ENCODE measurements at regions not wholly inside any gene's neighbourhood (a gene's known extent, or its start where the extent isn't known, plus 50 kb on each side); places are given as distances from the start of the nearest gene placed in this dataset.
"Not testable (repeated sequence)": the region's sequence is repeated elsewhere in the genome, so short reads cannot be mapped to it uniquely, and the experiment has no call there.

DNA sequence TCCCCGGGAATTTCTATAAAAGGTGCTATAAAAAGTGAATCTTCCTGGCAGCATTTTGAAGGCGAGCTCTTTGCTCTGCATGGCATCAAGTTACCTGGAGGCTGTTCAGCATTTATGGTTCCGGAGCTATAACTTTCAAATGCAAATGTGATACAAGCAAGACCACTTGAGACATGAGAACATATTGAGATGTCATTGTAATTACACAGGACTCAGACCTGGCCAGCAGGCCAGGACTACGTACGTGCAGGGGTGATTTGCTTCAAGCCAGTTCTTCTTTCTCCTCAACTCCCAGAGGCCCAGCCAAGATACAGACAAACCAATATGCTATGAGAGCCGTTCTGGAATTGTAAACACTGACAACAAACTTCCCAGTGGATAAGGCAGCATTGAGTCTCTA lies 227.4 kb upstream of the FAT3 start:
- intact Hi-C loops (cut with micrococcal nuclease; ENCODE audit: unreplicated experiment): no loop called here
- CTCF ChIA-PET: interaction anchor here (0.6 kb wide), 1 partner anchor 210 kb away, joined by 8 read pairs; no protein-coding TSS in a partner anchor

DNA sequence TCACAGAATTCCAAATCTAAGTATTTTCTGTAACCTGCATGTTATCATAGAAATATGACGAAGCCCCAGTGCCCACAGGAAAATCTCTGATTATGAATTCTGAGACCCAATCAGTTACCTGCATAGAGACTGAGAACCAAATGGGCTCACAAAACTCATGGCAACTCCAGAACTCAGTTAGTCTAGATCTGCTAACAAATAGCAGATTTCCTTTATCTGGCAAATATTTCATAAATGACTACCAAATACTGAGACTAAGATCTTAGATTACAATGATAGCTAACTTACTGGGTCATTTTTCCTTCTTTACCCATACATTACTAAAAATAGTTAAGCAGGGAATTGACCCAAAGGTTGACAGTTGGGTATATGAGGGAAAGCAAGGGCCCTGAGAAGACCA lies 228.1 kb upstream of the FAT3 start:
- BruUV-seq (replicated peaks): no TSS peak
- TF ChIP-seq, protein P1, sequence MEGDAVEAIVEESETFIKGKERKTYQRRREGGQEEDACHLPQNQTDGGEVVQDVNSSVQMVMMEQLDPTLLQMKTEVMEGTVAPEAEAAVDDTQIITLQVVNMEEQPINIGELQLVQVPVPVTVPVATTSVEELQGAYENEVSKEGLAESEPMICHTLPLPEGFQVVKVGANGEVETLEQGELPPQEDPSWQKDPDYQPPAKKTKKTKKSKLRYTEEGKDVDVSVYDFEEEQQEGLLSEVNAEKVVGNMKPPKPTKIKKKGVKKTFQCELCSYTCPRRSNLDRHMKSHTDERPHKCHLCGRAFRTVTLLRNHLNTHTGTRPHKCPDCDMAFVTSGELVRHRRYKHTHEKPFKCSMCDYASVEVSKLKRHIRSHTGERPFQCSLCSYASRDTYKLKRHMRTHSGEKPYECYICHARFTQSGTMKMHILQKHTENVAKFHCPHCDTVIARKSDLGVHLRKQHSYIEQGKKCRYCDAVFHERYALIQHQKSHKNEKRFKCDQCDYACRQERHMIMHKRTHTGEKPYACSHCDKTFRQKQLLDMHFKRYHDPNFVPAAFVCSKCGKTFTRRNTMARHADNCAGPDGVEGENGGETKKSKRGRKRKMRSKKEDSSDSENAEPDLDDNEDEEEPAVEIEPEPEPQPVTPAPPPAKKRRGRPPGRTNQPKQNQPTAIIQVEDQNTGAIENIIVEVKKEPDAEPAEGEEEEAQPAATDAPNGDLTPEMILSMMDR (conservative IDR thresholded peaks at IDR 0.05; ENCODE audit: low read depth, low read length): no peak
- TF ChIP-seq EZH2 (IDR thresholded peaks at IDR 0.05; ENCODE audit: borderline replicate concordance, low read depth, low read length, poor library complexity, severe bottlenecking): no peak
- intact Hi-C loops (cut with micrococcal nuclease; ENCODE audit: unreplicated experiment): no loop called here
- no peak overlapping the region for H3K4me3 ChIP-seq (ENCODE audit: low read depth, low read length, poor library complexity, severe bottlenecking)
- DNase-seq (ENCODE audit: low spot score): no peak
- H3K9me3 ChIP-seq (ENCODE audit: low read depth, low read length, poor library complexity, severe bottlenecking): no peaks in the 10 kb centered on the region
- ChIA-PET POLR2A (ENCODE audit: low non-redundant PET) (interaction anchor here (0.7 kb wide), 1 partner anchor 183 kb away, joined by 3 read pairs; no protein-coding TSS in a partner anchor), CTCF (no interaction called here)
- no peaks in the 10 kb centered on the region for H3K36me3 ChIP-seq (ENCODE audit: insufficient read depth, low read length, poor library complexity, severe bottlenecking)
- H3K4me1 ChIP-seq (ENCODE audit: insufficient read depth, low read length, poor library complexity, severe bottlenecking): no peaks in the 10 kb centered on the region
- no peaks in the 10 kb centered on the region for H3K27me3 ChIP-seq (replicated peaks; ENCODE audit: insufficient read depth, low read depth, low read length, poor library complexity)
- H3K27ac ChIP-seq (ENCODE audit: low read depth, low read length, poor library complexity, severe bottlenecking): no peak overlapping the region

More for the DNA sequence above, 227.4 kb upstream of the FAT3 start:
- POLR2A ChIA-PET (ENCODE audit: low non-redundant PET): interaction anchor here (0.7 kb wide), 1 partner anchor 182 kb away, joined by 3 read pairs; no protein-coding TSS in a partner anchor
- Histone ChIP-seq H3K4me1 (ENCODE audit: insufficient read depth, low read length, poor library complexity, severe bottlenecking) (no peaks in the 10 kb centered on the region), H3K27ac (ENCODE audit: low read depth, low read length, poor library complexity, severe bottlenecking) (no peak overlapping the region), H3K27me3 (replicated peaks; ENCODE audit: insufficient read depth, low read depth, low read length, poor library complexity) (no peaks in the 10 kb centered on the region), H3K36me3 (ENCODE audit: insufficient read depth, low read length, poor library complexity, severe bottlenecking) (no peaks in the 10 kb centered on the region), H3K4me3 (ENCODE audit: low read depth, low read length, poor library complexity, severe bottlenecking) (no peak overlapping the region), H3K9me3 (ENCODE audit: low read depth, low read length, poor library complexity, severe bottlenecking) (no peaks in the 10 kb centered on the region)
- no peak for DNase-seq (ENCODE audit: low spot score)
- TF ChIP-seq, protein P1 (conservative IDR thresholded peaks at IDR 0.05; ENCODE audit: low read depth, low read length): no peak
- no peak for TF ChIP-seq EZH2 (IDR thresholded peaks at IDR 0.05; ENCODE audit: borderline replicate concordance, low read depth, low read length, poor library complexity, severe bottlenecking)
- BruUV-seq (replicated peaks): no TSS peak

DNA sequence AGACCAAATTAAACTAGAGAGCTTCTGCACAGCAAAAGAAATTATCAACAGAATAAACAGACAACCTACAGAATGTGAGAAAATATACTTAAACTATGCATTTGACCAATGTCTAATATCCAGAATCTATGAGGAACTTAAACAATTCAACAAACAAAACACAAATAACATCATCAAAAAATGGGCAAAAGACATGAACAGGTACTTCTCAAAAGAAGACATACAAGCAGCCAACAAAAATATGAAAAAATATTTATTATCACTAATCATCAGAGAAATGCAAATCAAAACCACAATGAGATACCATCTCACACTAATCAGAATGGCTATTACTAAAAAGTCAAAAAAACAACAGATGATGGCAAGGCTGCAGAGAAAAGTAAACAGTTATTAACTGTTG lies 236.2 kb upstream of the FAT3 start:
- H3K36me3 ChIP-seq (ENCODE audit: insufficient read depth, low read length, poor library complexity, severe bottlenecking); DNase-seq (ENCODE audit: low spot score); H3K27me3 ChIP-seq (replicated peaks; ENCODE audit: insufficient read depth, low read depth, low read length, poor library complexity); H3K4me3 ChIP-seq (ENCODE audit: low read depth, low read length, poor library complexity, severe bottlenecking); intact Hi-C loops (cut with micrococcal nuclease; ENCODE audit: unreplicated experiment); H3K4me1 ChIP-seq (ENCODE audit: insufficient read depth, low read length, poor library complexity, severe bottlenecking); H3K9me3 ChIP-seq (ENCODE audit: low read depth, low read length, poor library complexity, severe bottlenecking); BruUV-seq (replicated peaks); POLR2A ChIA-PET (ENCODE audit: low non-redundant PET); H3K27ac ChIP-seq (ENCODE audit: low read depth, low read length, poor library complexity, severe bottlenecking); CTCF ChIA-PET: not testable (repeated sequence)

DNA sequence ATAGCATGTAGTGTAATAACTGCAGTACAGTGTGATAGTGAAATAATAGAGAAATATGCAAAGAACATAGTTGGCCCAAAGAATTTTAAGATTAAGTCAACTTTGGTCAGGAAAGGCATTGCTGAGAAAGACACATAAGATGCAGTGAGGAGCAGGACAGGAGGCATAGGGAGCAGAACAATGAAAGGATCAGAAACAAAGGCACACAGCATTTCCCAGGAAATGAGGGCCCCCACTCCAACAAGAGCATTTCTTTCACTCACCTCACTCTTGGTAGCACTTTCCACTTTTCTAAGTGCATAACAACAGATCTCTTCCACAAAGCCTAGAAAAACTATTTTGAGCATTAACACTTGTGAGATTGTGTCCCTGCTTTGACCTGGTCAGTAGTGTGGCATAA lies 238.4 kb upstream of the FAT3 start:
- Histone ChIP-seq H3K27me3 (replicated peaks; ENCODE audit: insufficient read depth, low read depth, low read length, poor library complexity) (no peaks in the 10 kb centered on the region), H3K4me1 (ENCODE audit: insufficient read depth, low read length, poor library complexity, severe bottlenecking) (no peaks in the 10 kb centered on the region), H3K27ac (ENCODE audit: low read depth, low read length, poor library complexity, severe bottlenecking) (no peak overlapping the region), H3K36me3 (ENCODE audit: insufficient read depth, low read length, poor library complexity, severe bottlenecking) (no peaks in the 10 kb centered on the region), H3K9me3 (ENCODE audit: low read depth, low read length, poor library complexity, severe bottlenecking) (no peaks in the 10 kb centered on the region), H3K4me3 (ENCODE audit: low read depth, low read length, poor library complexity, severe bottlenecking) (no peak overlapping the region)
- ChIA-PET CTCF (no interaction called here), POLR2A (ENCODE audit: low non-redundant PET) (no interaction called here)
- TF ChIP-seq, protein P1 (conservative IDR thresholded peaks at IDR 0.05; ENCODE audit: low read depth, low read length): no peak
- TF ChIP-seq EZH2 (IDR thresholded peaks at IDR 0.05; ENCODE audit: borderline replicate concordance, low read depth, low read length, poor library complexity, severe bottlenecking): no peak
- no TSS peak for BruUV-seq (replicated peaks)
- no peak for DNase-seq (ENCODE audit: low spot score)
- intact Hi-C loops (cut with micrococcal nuclease; ENCODE audit: unreplicated experiment): no loop called here
